AG04449 (cell line): ENCODE measurements at regions not wholly inside any gene's neighbourhood (a gene's known extent, or its start where the extent isn't known, plus 50 kb on each side); places are given as distances from the start of the nearest gene placed in this dataset.

Experiments
- CTCF ChIA-PET: fragments of 350-600 bp; formaldehyde crosslinking; extraction: SDS; loops from one replicate; lab custom pipeline; 2021; ENCODE audit warnings: antibody characterized with exemption; lab: Yijun Ruan, JAX
- POLR2A ChIA-PET: fragments of 400-600, 350-600 bp; formaldehyde crosslinking; extraction: SDS; loops from one replicate; lab custom pipeline; 2020; ENCODE audit warnings: antibody characterized with exemption, inconsistent platforms; lab: Yijun Ruan, JAX
- DNase-seq: peaks from one replicate; pipeline ENCODE4 v3.0.0-alpha.2; 2010; ENCODE audit warnings: low read depth, low spot score
- H3K4me3 ChIP-seq: 2 replicates; pipeline ENCODE4 v1.5.1; 2011; ENCODE audit warnings: low read depth, mild to moderate bottlenecking, control low read depth, low read length
- TF ChIP-seq, protein P1 (sequence below): IDR thresholded peaks from one replicate; pipeline ENCODE4 v1.5.1; 2011; ENCODE audit warnings: mild to moderate bottlenecking, moderate library complexity, low read length, control low read depth, inconsistent platforms; ENCODE audit not compliant: insufficient read depth; ENCODE audit errors: missing control alignments

- POLR2A ChIA-PET = no interaction called here
- no peak overlapping the region for H3K4me3 ChIP-seq
- CTCF ChIA-PET = no interaction called here
- DNase-seq = no peak
- TF ChIP-seq, protein P1, sequence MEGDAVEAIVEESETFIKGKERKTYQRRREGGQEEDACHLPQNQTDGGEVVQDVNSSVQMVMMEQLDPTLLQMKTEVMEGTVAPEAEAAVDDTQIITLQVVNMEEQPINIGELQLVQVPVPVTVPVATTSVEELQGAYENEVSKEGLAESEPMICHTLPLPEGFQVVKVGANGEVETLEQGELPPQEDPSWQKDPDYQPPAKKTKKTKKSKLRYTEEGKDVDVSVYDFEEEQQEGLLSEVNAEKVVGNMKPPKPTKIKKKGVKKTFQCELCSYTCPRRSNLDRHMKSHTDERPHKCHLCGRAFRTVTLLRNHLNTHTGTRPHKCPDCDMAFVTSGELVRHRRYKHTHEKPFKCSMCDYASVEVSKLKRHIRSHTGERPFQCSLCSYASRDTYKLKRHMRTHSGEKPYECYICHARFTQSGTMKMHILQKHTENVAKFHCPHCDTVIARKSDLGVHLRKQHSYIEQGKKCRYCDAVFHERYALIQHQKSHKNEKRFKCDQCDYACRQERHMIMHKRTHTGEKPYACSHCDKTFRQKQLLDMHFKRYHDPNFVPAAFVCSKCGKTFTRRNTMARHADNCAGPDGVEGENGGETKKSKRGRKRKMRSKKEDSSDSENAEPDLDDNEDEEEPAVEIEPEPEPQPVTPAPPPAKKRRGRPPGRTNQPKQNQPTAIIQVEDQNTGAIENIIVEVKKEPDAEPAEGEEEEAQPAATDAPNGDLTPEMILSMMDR = no peak
These were observed 142.2 kb downstream of the ABCA8 start for GRCh38 chr17:68812876-68813584.

- CTCF ChIA-PET = interaction anchor here (1.4 to 1.9 kb wide), 3 partner anchors 9 to 37 kb away, joined by 4 to 8 read pairs (median 4); no protein-coding TSS in a partner anchor
- H3K4me3 ChIP-seq = no peak overlapping the region
- TF ChIP-seq, protein P1 = no peak
- no peak for DNase-seq
- POLR2A ChIA-PET = no interaction called here
These were observed 146.0 kb downstream of the ABCA8 start for GRCh38 chr17:68809148-68809547.

GRCh38 chr17:68807998-68808772 is 147.0 kb downstream of the ABCA8 start:
- ChIA-PET POLR2A (no interaction called here), CTCF (interaction anchor here (0.9 to 1.9 kb wide), 6 partner anchors 10 to 96 kb away, joined by 3 to 8 read pairs (median 4); no protein-coding TSS in a partner anchor)
- H3K4me3 ChIP-seq = no peak overlapping the region
- TF ChIP-seq, protein P1 = no peak
- no peak for DNase-seq

DNA sequence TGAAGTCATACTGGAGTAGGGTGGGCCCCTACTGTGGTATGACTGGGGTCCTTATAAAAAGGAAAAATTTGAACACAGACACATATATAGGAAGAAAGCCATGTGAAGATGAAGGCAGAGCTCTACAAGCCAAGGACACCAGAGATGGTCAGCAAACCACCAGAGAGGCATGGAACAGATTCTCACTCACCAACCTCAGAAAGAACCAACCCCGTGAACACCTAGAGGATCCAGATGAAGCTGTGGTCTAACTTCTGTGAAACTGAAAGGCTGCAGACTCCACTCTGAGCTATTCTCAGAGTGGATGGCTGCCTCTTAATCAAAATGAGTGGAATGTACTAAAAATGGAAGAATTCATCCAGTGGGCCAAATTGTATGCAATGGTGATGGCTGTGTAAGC is 149.6 kb downstream of the ABCA8 start:
- H3K4me3 ChIP-seq = no peak overlapping the region
- TF ChIP-seq, protein P1 = no peak
- POLR2A ChIA-PET = no interaction called here
- CTCF ChIA-PET = interaction anchor here (1.1 kb wide), 1 partner anchor 14 kb away, joined by 3 read pairs; no protein-coding TSS in a partner anchor
- no peak for DNase-seq

DNA sequence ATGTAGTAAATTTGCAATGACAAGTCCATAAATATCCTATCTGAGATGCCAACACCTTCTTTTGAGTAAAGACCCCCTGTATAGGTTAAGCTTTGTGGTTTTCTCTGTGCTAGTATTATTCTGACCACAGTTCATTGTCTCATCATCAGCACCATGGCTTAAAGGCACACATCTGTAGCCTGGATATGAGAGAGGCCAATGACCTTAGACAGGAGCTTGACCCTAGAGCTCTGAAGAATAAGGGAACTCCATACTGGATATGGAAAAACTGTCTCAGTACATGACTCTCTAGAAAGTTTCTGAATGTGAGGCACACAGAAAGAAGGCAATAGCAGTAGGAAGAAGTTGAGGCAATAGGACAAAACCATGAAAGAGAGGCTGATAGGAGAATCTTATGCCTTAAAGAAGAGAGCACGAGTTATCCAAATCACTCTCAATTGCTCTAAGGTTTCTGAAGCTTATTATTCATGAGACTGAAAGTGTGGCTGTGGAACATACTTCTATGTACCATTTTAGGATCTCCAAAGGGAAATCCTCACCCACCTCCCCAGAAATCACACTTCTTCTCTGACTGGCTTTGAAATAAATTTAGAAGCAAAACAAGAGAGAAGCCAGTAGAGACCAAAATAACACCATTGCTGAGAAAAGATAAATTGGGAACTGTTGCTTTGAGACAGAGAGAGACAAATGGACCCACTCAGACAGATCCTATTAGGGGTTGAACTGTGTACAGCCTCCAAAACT is 150.2 kb downstream of the ABCA8 start:
- no peak overlapping the region for H3K4me3 ChIP-seq
- POLR2A ChIA-PET = no interaction called here
- CTCF ChIA-PET = interaction anchor here (2.1 kb wide), 1 partner anchor 10 kb away, joined by 7 read pairs; no protein-coding TSS in a partner anchor
- no peak for DNase-seq
- TF ChIP-seq, protein P1 = no peak
